Nephron progenitor cell (in vitro differentiated cells): ENCODE measurements at regions not wholly inside any gene's neighbourhood (a gene's known extent, or its start where the extent isn't known, plus 50 kb on each side); places are given as distances from the start of the nearest gene placed in this dataset.

Experiments
- DNase-seq: peaks from one replicate; pipeline ENCODE4 v3.0.0; 2021
- H3K27ac Mint-ChIP-seq: 2 replicates; pipeline ENCODE4 v1.8.0; 2021; ENCODE audit warnings: mild to moderate bottlenecking, moderate library complexity, mixed read lengths
- H3K27me3 Mint-ChIP-seq: 2 replicates; pipeline ENCODE4 v1.8.0; 2021; ENCODE audit warnings: mild to moderate bottlenecking, low read depth, mixed read lengths; ENCODE audit not compliant: poor library complexity
- H3K36me3 Mint-ChIP-seq: 2 replicates; pipeline ENCODE4 v1.8.0; 2021; ENCODE audit warnings: low read depth, mixed read lengths
- H3K4me1 Mint-ChIP-seq: 2 replicates; pipeline ENCODE4 v1.8.0; 2021; ENCODE audit warnings: mixed read lengths
- H3K4me3 Mint-ChIP-seq: 2 replicates; pipeline ENCODE4 v1.8.0; 2021; ENCODE audit warnings: mild to moderate bottlenecking, moderate library complexity, mixed read lengths
- H3K9me3 Mint-ChIP-seq: 2 replicates; pipeline ENCODE4 v1.8.0; 2021; ENCODE audit warnings: mild to moderate bottlenecking, moderate library complexity, mixed read lengths
- CTCF ChIP-seq: fragments of 200-600 bp; sonication (generic); IDR thresholded peaks from 2 replicates; pipeline ENCODE4 v1.5.0; 2021; ENCODE audit warnings: antibody characterized with exemption

- Mint-ChIP-seq H3K27me3 (peaks cover 4% of the 10 kb centered on the region), H3K4me3 (no peak overlapping the region), H3K4me1 (peaks cover 5% of the 10 kb centered on the region), H3K27ac (no peak overlapping the region), H3K9me3 (peaks cover 55% of the 10 kb centered on the region), H3K36me3 (peaks cover 16% of the 10 kb centered on the region)
- no peak for TF ChIP-seq CTCF
- DNase-seq, result no peak
Observed at GRCh38 chr2:65678779-65679391, 246.5 kb upstream of the SPRED2 start.

GRCh38 chr2:65675350-65675749 lies 243.0 kb upstream of the SPRED2 start:
- Mint-ChIP-seq H3K27ac (no peak overlapping the region), H3K9me3 (peaks cover 35% of the 10 kb centered on the region), H3K4me3 (no peak overlapping the region), H3K4me1 (peaks cover 5% of the 10 kb centered on the region), H3K27me3 (no peaks in the 10 kb centered on the region), H3K36me3 (peaks cover 12% of the 10 kb centered on the region)
- DNase-seq, result no peak
- no peak for TF ChIP-seq CTCF

DNA sequence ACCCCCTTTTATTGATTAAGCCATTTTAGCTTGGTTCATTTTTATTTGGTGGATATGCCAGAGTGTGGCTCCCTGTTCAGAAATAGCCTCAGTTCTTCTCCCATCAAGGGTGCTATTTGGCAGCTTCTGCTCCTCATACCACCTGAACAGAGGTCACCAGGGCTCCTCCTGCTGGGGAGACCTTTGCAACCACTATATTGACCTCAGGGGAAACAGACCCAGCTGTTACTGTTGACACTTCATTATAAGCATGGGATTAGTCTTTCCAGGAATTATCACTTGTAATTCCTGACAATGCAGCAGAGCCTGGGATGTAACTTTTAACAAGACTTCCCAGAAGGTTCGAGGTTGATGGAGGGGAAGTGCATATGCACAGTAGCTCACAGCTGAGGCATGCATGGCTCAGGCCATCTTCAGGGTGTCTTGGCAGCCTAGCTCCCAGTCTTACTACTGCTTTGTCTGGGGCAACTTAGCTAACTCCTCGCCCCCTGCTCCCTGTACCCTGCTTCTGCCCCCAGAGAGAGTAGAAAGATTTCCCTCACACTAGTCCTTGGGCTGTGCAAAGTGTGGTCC lies 239.4 kb upstream of the SPRED2 start:
- no peak for DNase-seq
- H3K4me1 Mint-ChIP-seq, result no peaks in the 10 kb centered on the region

DNA sequence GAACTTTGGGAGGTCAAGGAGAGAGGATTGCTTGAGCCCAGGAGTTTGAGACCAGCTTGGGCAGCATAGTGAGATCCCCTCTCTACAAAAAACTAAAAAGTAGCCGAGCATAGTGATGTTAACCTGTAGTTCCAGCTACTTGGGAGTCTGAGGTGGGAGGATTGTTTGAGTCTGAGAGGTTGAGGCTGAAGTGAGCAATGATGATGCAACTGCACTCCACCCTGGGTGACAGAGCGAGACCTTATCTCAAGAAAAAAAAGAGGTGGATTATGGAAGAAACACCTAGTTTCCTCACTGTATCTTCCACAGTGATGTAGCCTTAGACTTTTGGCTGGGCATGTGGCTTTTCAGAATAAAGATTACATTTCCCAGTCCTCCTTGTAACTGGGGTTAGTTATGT lies 237.2 kb upstream of the SPRED2 start:
- Mint-ChIP-seq H3K27me3 (no peaks in the 10 kb centered on the region), H3K4me1 (peaks cover 11% of the 10 kb centered on the region), H3K27ac (no peak overlapping the region), H3K4me3 (no peak overlapping the region), H3K36me3 (peaks cover 29% of the 10 kb centered on the region), H3K9me3 (peaks cover 47% of the 10 kb centered on the region)
- no peak for TF ChIP-seq CTCF
- DNase-seq, result no peak

More for the DNA sequence above, 239.4 kb upstream of the SPRED2 start:
- H3K9me3 Mint-ChIP-seq, result peaks cover 55% of the 10 kb centered on the region
- TF ChIP-seq CTCF, result no peak
- H3K4me3 Mint-ChIP-seq, result no peak overlapping the region
- no peaks in the 10 kb centered on the region for H3K27me3 Mint-ChIP-seq
- H3K27ac Mint-ChIP-seq, result no peak overlapping the region
- H3K36me3 Mint-ChIP-seq, result peaks cover 37% of the 10 kb centered on the region

DNA sequence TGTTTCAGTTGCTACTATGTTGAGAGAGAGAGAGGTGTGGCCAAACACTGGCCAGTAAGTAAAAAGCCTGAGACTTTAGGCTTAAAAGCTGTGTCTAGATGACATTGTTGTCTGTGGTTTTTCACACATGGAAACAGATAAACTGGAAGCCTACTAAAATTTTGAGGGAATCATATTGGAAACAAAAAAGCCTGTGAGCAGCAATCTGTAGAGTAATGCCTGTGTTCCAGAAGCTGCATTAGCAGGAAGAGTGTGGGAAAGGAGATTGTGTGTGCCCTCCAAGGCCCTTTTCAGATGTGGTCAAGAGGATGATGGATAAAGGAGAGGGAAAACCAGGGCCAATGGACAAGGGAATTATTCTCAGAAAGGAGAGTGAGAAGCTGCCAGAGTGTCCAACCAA lies 236.3 kb upstream of the SPRED2 start:
- DNase-seq, result no peak
- peaks cover 18% of the 10 kb centered on the region for H3K4me1 Mint-ChIP-seq
- no peak overlapping the region for H3K27ac Mint-ChIP-seq
- H3K4me3 Mint-ChIP-seq, result no peak overlapping the region
- H3K27me3 Mint-ChIP-seq, result no peaks in the 10 kb centered on the region
- peaks cover 42% of the 10 kb centered on the region for H3K9me3 Mint-ChIP-seq
- no peak for TF ChIP-seq CTCF
- H3K36me3 Mint-ChIP-seq, result peaks cover 29% of the 10 kb centered on the region

DNA sequence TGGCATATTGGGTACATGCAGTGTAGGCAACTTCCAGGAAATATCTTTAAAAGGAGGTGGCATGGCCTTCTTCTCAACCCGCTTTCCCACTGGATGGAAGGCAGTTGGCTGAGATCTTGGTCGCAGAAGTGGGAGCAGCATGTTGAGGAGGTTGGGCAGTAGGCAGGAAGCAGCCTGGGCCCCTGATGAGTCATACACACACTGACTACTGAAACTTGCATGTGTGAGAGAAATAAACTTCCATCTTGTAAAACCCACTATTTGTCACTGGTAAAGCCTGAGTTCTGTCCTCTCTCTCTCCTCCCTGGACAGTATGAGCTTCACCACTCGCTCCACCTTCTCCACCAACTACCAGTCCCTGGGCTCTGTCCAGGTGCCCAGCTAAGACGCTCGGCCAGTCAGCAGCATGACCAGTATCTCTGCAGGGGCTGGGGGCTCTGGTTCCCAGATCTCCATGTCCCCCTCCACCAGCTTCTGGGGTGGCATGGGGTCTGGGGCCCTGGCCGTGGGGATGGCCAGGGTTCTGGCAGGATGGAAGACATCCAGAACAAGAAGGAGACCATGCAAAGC lies 233.8 kb upstream of the SPRED2 start:
- Mint-ChIP-seq H3K4me1 (peaks cover 42% of the 10 kb centered on the region), H3K27me3 (peaks cover 9% of the 10 kb centered on the region), H3K36me3 (peaks cover 29% of the 10 kb centered on the region), H3K27ac (no peak overlapping the region), H3K4me3 (no peak overlapping the region), H3K9me3 (peaks cover 42% of the 10 kb centered on the region)
- no peak for TF ChIP-seq CTCF
- DNase-seq, result no peak
